ENCODE measurements at regions not wholly inside any gene's neighbourhood (a gene's known extent, or its start where the extent isn't known, plus 50 kb on each side); places are given as distances from the start of the nearest gene placed in this dataset.

- ChIA-PET POLR2A (no interaction called here), CTCF (no interaction called here)
- no peaks in the 10 kb centered on the region for H3K27me3 ChIP-seq (ENCODE audit: insufficient read depth, low read length, poor library complexity, severe bottlenecking)
- Mint-ChIP-seq H3K27me3 (no peaks in the 10 kb centered on the region), H3K9me3 (peaks cover 5 to 20% (median 8%) of the 10 kb centered on the region in 5 donors), H3K4me3 (no peak overlapping the region), H3K36me3 (no peaks in the 10 kb centered on the region), H3K4me1 (no peaks in the 10 kb centered on the region), H3K27ac (no peak overlapping the region)
- H3K27ac ChIP-seq (ENCODE audit: low read depth, low read length): no peak overlapping the region
- no peak for DNase-seq
- no peaks in the 10 kb centered on the region for H3K9me3 ChIP-seq (ENCODE audit: low read length)
- no peaks in the 10 kb centered on the region for H3K4me1 ChIP-seq (ENCODE audit: insufficient read depth, low read length)
- no peak overlapping the region for H3K4me3 ChIP-seq (ENCODE audit: low read length)
- no peaks in the 10 kb centered on the region for H3K36me3 ChIP-seq (ENCODE audit: insufficient read depth, low read length)
These were observed 1428.0 kb upstream of the LRRTM3 start for GRCh38 chr10:65497837-65498236.

- Mint-ChIP-seq H3K27ac (no peak overlapping the region), H3K27me3 (no peaks in the 10 kb centered on the region), H3K4me3 (no peak overlapping the region), H3K9me3 (peaks cover 7 to 12% (median 8%) of the 10 kb centered on the region in 5 donors), H3K36me3 (no peaks in the 10 kb centered on the region), H3K4me1 (no peaks in the 10 kb centered on the region)
- no peaks in the 10 kb centered on the region for H3K36me3 ChIP-seq (ENCODE audit: insufficient read depth, low read length)
- H3K9me3 ChIP-seq (ENCODE audit: low read length): no peaks in the 10 kb centered on the region
- DNase-seq: no peak
- no peaks in the 10 kb centered on the region for H3K4me1 ChIP-seq (ENCODE audit: insufficient read depth, low read length)
- ChIA-PET CTCF (no interaction called here), POLR2A (no interaction called here)
- no peaks in the 10 kb centered on the region for H3K27me3 ChIP-seq (ENCODE audit: insufficient read depth, low read length, poor library complexity, severe bottlenecking)
- H3K4me3 ChIP-seq (ENCODE audit: low read length): no peak overlapping the region
- H3K27ac ChIP-seq (ENCODE audit: low read depth, low read length): no peak overlapping the region
These were observed 1425.1 kb upstream of the LRRTM3 start for GRCh38 chr10:65500716-65501115.

GRCh38 chr10:65501259-65501658, 1424.6 kb upstream of the LRRTM3 start:
- H3K4me3 Mint-ChIP-seq: no peak overlapping the region
- H3K9me3 ChIP-seq (ENCODE audit: low read length): no peaks in the 10 kb centered on the region
- H3K27ac Mint-ChIP-seq: no peak overlapping the region
- no peaks in the 10 kb centered on the region for H3K27me3 Mint-ChIP-seq
- H3K4me1 ChIP-seq (ENCODE audit: insufficient read depth, low read length): no peaks in the 10 kb centered on the region
- no peaks in the 10 kb centered on the region for H3K36me3 Mint-ChIP-seq
- no peak overlapping the region for H3K4me3 ChIP-seq (ENCODE audit: low read length)
- peaks cover 7 to 12% (median 12%) of the 10 kb centered on the region in 5 donors for H3K9me3 Mint-ChIP-seq
- no peak for DNase-seq
- H3K36me3 ChIP-seq (ENCODE audit: insufficient read depth, low read length): no peaks in the 10 kb centered on the region
- H3K27ac ChIP-seq (ENCODE audit: low read depth, low read length): no peak overlapping the region
- H3K27me3 ChIP-seq (ENCODE audit: insufficient read depth, low read length, poor library complexity, severe bottlenecking): no peaks in the 10 kb centered on the region
- H3K4me1 Mint-ChIP-seq: no peaks in the 10 kb centered on the region
- POLR2A ChIA-PET: no interaction called here
- CTCF ChIA-PET: no interaction called here

GRCh38 chr10:65518379-65518778, 1407.5 kb upstream of the LRRTM3 start:
- H3K9me3 Mint-ChIP-seq: peaks cover 9 to 23% (median 14%) of the 10 kb centered on the region in 5 donors
- H3K9me3 ChIP-seq (ENCODE audit: low read length): no peaks in the 10 kb centered on the region
- H3K4me1 ChIP-seq (ENCODE audit: insufficient read depth, low read length): no peaks in the 10 kb centered on the region
- H3K27ac ChIP-seq (ENCODE audit: low read depth, low read length): no peak overlapping the region
- H3K36me3 Mint-ChIP-seq: no peaks in the 10 kb centered on the region
- DNase-seq: no peak
- no peaks in the 10 kb centered on the region for H3K36me3 ChIP-seq (ENCODE audit: insufficient read depth, low read length)
- H3K27me3 Mint-ChIP-seq: no peaks in the 10 kb centered on the region
- H3K27me3 ChIP-seq (ENCODE audit: insufficient read depth, low read length, poor library complexity, severe bottlenecking): no peaks in the 10 kb centered on the region
- no peaks in the 10 kb centered on the region for H3K4me1 Mint-ChIP-seq
- H3K4me3 ChIP-seq (ENCODE audit: low read length): no peak overlapping the region
- no peak overlapping the region for H3K27ac Mint-ChIP-seq
- ChIA-PET CTCF (no interaction called here), POLR2A (no interaction called here)
- no peak overlapping the region for H3K4me3 Mint-ChIP-seq

- no peaks in the 10 kb centered on the region for H3K27me3 ChIP-seq (ENCODE audit: insufficient read depth, low read length, poor library complexity, severe bottlenecking)
- no peak for DNase-seq
- H3K4me3 Mint-ChIP-seq: no peak overlapping the region
- peaks cover 0 to 2% (median 0%) of the 10 kb centered on the region in 3 donors for H3K36me3 Mint-ChIP-seq
- H3K27ac ChIP-seq (ENCODE audit: low read depth, low read length): no peak overlapping the region
- H3K27ac Mint-ChIP-seq: no peak overlapping the region
- no peaks in the 10 kb centered on the region for H3K36me3 ChIP-seq (ENCODE audit: insufficient read depth, low read length)
- ChIA-PET POLR2A (no interaction called here), CTCF (no interaction called here)
- H3K4me1 Mint-ChIP-seq: no peaks in the 10 kb centered on the region
- no peaks in the 10 kb centered on the region for H3K9me3 ChIP-seq (ENCODE audit: low read length)
- H3K4me3 ChIP-seq (ENCODE audit: low read length): no peak overlapping the region
- no peaks in the 10 kb centered on the region for H3K27me3 Mint-ChIP-seq
- H3K4me1 ChIP-seq (ENCODE audit: insufficient read depth, low read length): no peaks in the 10 kb centered on the region
- H3K9me3 Mint-ChIP-seq: peaks cover 10 to 19% (median 13%) of the 10 kb centered on the region in 5 donors
These were observed 1396.8 kb upstream of the LRRTM3 start for GRCh38 chr10:65528986-65529385.

GRCh38 chr10:65531545-65531944, 1394.3 kb upstream of the LRRTM3 start:
- Mint-ChIP-seq H3K9me3 (peaks cover 6 to 19% (median 10%) of the 10 kb centered on the region in 5 donors), H3K4me1 (no peaks in the 10 kb centered on the region), H3K27ac (no peak overlapping the region), H3K4me3 (no peak overlapping the region), H3K27me3 (no peaks in the 10 kb centered on the region), H3K36me3 (no peaks in the 10 kb centered on the region)
- ChIA-PET CTCF (no interaction called here), POLR2A (no interaction called here)
- Histone ChIP-seq H3K36me3 (ENCODE audit: insufficient read depth, low read length) (no peaks in the 10 kb centered on the region), H3K4me3 (ENCODE audit: low read length) (no peak overlapping the region), H3K4me1 (ENCODE audit: insufficient read depth, low read length) (no peaks in the 10 kb centered on the region), H3K9me3 (ENCODE audit: low read length) (no peaks in the 10 kb centered on the region), H3K27ac (ENCODE audit: low read depth, low read length) (no peak overlapping the region), H3K27me3 (ENCODE audit: insufficient read depth, low read length, poor library complexity, severe bottlenecking) (no peaks in the 10 kb centered on the region)
- DNase-seq: no peak

- POLR2A ChIA-PET: no interaction called here
- no peak overlapping the region for H3K27ac Mint-ChIP-seq
- no peaks in the 10 kb centered on the region for H3K4me1 ChIP-seq (ENCODE audit: insufficient read depth, low read length)
- no peaks in the 10 kb centered on the region for H3K4me1 Mint-ChIP-seq
- H3K36me3 Mint-ChIP-seq: no peaks in the 10 kb centered on the region
- H3K9me3 ChIP-seq (ENCODE audit: low read length): no peaks in the 10 kb centered on the region
- no peak overlapping the region for H3K4me3 ChIP-seq (ENCODE audit: low read length)
- H3K27me3 ChIP-seq (ENCODE audit: insufficient read depth, low read length, poor library complexity, severe bottlenecking): no peaks in the 10 kb centered on the region
- no peak overlapping the region for H3K4me3 Mint-ChIP-seq
- CTCF ChIA-PET: no interaction called here
- no peaks in the 10 kb centered on the region for H3K27me3 Mint-ChIP-seq
- H3K27ac ChIP-seq (ENCODE audit: low read depth, low read length): no peak overlapping the region
- peaks cover 4 to 23% (median 12%) of the 10 kb centered on the region in 5 donors for H3K9me3 Mint-ChIP-seq
- no peaks in the 10 kb centered on the region for H3K36me3 ChIP-seq (ENCODE audit: insufficient read depth, low read length)
- no peak for DNase-seq
These were observed 1391.1 kb upstream of the LRRTM3 start for GRCh38 chr10:65534771-65535170.

GRCh38 chr10:65544756-65545155, 1381.1 kb upstream of the LRRTM3 start:
- H3K4me1 ChIP-seq (ENCODE audit: insufficient read depth, low read length): no peaks in the 10 kb centered on the region
- no peaks in the 10 kb centered on the region for H3K4me1 Mint-ChIP-seq
- POLR2A ChIA-PET: no interaction called here
- no peak for DNase-seq
- no peaks in the 10 kb centered on the region for H3K9me3 ChIP-seq (ENCODE audit: low read length)
- peaks cover 2 to 21% (median 9%) of the 10 kb centered on the region in 5 donors for H3K9me3 Mint-ChIP-seq
- CTCF ChIA-PET: no interaction called here
- H3K36me3 ChIP-seq (ENCODE audit: insufficient read depth, low read length): no peaks in the 10 kb centered on the region
- H3K36me3 Mint-ChIP-seq: no peaks in the 10 kb centered on the region
- no peaks in the 10 kb centered on the region for H3K27me3 Mint-ChIP-seq
- no peaks in the 10 kb centered on the region for H3K27me3 ChIP-seq (ENCODE audit: insufficient read depth, low read length, poor library complexity, severe bottlenecking)
- no peak overlapping the region for H3K27ac ChIP-seq (ENCODE audit: low read depth, low read length)
- H3K27ac Mint-ChIP-seq: no peak overlapping the region
- H3K4me3 ChIP-seq (ENCODE audit: low read length): no peak overlapping the region
- no peak overlapping the region for H3K4me3 Mint-ChIP-seq

GRCh38 chr10:65548001-65548400, 1377.8 kb upstream of the LRRTM3 start:
- H3K4me1 ChIP-seq (ENCODE audit: insufficient read depth, low read length): no peaks in the 10 kb centered on the region
- Mint-ChIP-seq H3K27ac (no peak overlapping the region), H3K27me3 (no peaks in the 10 kb centered on the region), H3K9me3 (peaks cover 0 to 17% (median 5%) of the 10 kb centered on the region in 5 donors), H3K4me1 (no peaks in the 10 kb centered on the region), H3K4me3 (no peak overlapping the region), H3K36me3 (no peaks in the 10 kb centered on the region)
- no peaks in the 10 kb centered on the region for H3K9me3 ChIP-seq (ENCODE audit: low read length)
- DNase-seq: no peak
- no peak overlapping the region for H3K4me3 ChIP-seq (ENCODE audit: low read length)
- POLR2A ChIA-PET: no interaction called here
- no peaks in the 10 kb centered on the region for H3K36me3 ChIP-seq (ENCODE audit: insufficient read depth, low read length)
- H3K27ac ChIP-seq (ENCODE audit: low read depth, low read length): no peak overlapping the region
- CTCF ChIA-PET: no interaction called here
- no peaks in the 10 kb centered on the region for H3K27me3 ChIP-seq (ENCODE audit: insufficient read depth, low read length, poor library complexity, severe bottlenecking)

Data from CD8-positive, alpha-beta memory T cell (primary cell).